Peyer's patch (tissue), 4 donors: ENCODE measurements at regions not wholly inside any gene's neighbourhood (a gene's known extent, or its start where the extent isn't known, plus 50 kb on each side); places are given as distances from the start of the nearest gene placed in this dataset.
"Not testable (repeated sequence)": the region's sequence is repeated elsewhere in the genome, so short reads cannot be mapped to it uniquely, and the experiment has no call there.

Experiments used
- CTCF ChIP-seq, 6 experiments: fragments of 450-650 bp in 4 of 6; fragments of 200-600 bp in 2 of 6; sonication (generic) in 1 of 6; IDR thresholded peaks; one replicate each; pipeline ENCODE4 v1.5.1; 2017 to 2019; ENCODE audit warnings: antibody characterized with exemption in 6 of 6, mild to moderate bottlenecking in 3 of 6, moderate library complexity in 1 of 6
- POLR2A ChIP-seq, 2 donors: fragments of 450-650 bp; IDR thresholded peaks; one replicate each; pipeline ENCODE4 v1.5.1; 2017; ENCODE audit warnings: antibody characterized with exemption in 2 of 2, mild to moderate bottlenecking in 2 of 2, moderate library complexity in 2 of 2

- TF ChIP-seq CTCF, POLR2A (IDR thresholded peaks at IDR 0.05): not testable (repeated sequence)
Observed at GRCh38 chr1:120624565-120625064, 99.1 kb upstream of the NBPF26 start.
